Activated B cell treated with CpG ODN at 0.5 μM for 24 hours (primary cell): ENCODE measurements at regions not wholly inside any gene's neighbourhood (a gene's known extent, or its start where the extent isn't known, plus 50 kb on each side); places are given as distances from the start of the nearest gene placed in this dataset.

Experiments used
- ATAC-seq: fragments of 200-7000 bp; cut with Tn5 transposase; one replicate; pipeline ENCODE4 v1.10.0; 2021; ENCODE audit warnings: low read depth, mild to moderate bottlenecking, moderate library complexity
- CTCF ChIA-PET: fragments of 350-600 bp; sonication (Branson Sonifier 250); formaldehyde crosslinking; loops from one replicate; lab custom pipeline; 2021; ENCODE audit warnings: antibody characterized with exemption; lab: Charles Lee
- POLR2A ChIA-PET: fragments of 350-600 bp; sonication (Branson Sonifier 250); formaldehyde crosslinking; loops from one replicate; lab custom pipeline; 2021; ENCODE audit warnings: antibody characterized with exemption; lab: Charles Lee
- DNase-seq: peaks from one replicate; pipeline ENCODE4 v3.0.0; 2022
- H3K27ac Mint-ChIP-seq: one replicate; pipeline ENCODE4 v1.8.0; 2020; ENCODE audit warnings: mixed read lengths
- H3K27me3 Mint-ChIP-seq: one replicate; pipeline ENCODE4 v1.8.0; 2021; ENCODE audit warnings: mixed read lengths
- H3K36me3 Mint-ChIP-seq: one replicate; pipeline ENCODE4 v1.8.0; 2021; ENCODE audit warnings: low read depth, mixed read lengths
- H3K4me1 Mint-ChIP-seq: one replicate; pipeline ENCODE4 v1.8.0; 2021; ENCODE audit warnings: mixed read lengths
- H3K4me3 Mint-ChIP-seq: one replicate; pipeline ENCODE4 v1.8.0; 2020; ENCODE audit warnings: mild to moderate bottlenecking, mixed read lengths
- H3K9me3 Mint-ChIP-seq: one replicate; pipeline ENCODE4 v1.8.0; 2020; ENCODE audit warnings: mixed read lengths
- CTCF ChIP-seq: fragments of 200-600 bp; IDR thresholded peaks from one replicate; pipeline ENCODE4 v1.8.0; 2022; ENCODE audit warnings: antibody characterized with exemption, mild to moderate bottlenecking
- intact Hi-C: fragments of 100-400 bp; cut with micrococcal nuclease; formaldehyde crosslinking; loops from one replicate; pipeline ENCODE4 v1.15.1; 2024

- Mint-ChIP-seq H3K27ac (no peak overlapping the region), H3K27me3 (no peaks in the 10 kb centered on the region), H3K9me3 (no peaks in the 10 kb centered on the region), H3K4me3 (no peak overlapping the region), H3K36me3 (no peaks in the 10 kb centered on the region), H3K4me1 (no peaks in the 10 kb centered on the region)
- ChIA-PET CTCF (no interaction called here), POLR2A (no interaction called here)
- ATAC-seq (no peak), DNase-seq (no peak)
- intact Hi-C loops: no loop called here
- TF ChIP-seq CTCF: no peak
Observed at GRCh38 chr15:98040146-98040545, 79.6 kb downstream of the ARRDC4 start.

DNA sequence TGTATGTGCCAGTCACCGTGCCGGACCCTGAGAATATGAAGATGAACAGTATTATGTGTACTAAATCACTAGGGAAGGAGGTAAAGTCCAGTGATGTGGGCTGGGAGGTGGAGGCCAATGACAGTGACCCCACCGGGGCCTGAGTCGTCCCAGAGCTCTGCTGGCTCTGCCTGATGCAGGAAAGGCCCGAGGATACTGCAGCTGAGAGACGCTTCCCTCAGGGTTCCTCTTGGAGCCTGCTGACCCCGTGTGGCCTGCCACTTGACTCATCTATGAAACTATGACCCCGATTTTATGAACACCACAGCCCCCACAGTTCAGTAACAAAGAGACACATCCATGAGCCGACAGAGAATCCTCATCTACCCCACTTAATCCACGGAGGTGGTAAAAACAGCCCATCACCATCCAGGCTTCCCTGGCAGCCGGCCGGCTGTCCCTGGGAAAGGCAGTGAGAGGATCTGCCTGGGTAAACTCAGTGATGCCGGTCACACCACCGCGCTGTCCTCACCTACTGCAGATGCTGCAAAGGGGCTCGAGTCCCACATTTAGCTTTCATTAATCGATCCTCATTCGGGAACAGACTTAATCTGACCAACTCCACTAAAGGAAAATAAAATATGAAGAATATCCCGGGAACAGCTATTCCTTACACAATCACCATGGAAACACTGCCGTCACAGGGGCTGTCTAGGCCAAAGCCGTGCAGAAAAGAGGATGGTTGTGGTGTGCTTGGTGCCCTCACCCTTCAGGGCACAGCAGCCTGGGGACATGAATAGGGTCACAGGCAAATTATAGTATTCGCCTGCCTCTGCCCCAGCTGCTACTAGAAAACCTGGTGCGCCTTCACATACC is 82.9 kb downstream of the ARRDC4 start:
- ATAC-seq (no peak), DNase-seq (no peak)
- peaks cover 4% of the 10 kb centered on the region for H3K9me3 Mint-ChIP-seq
- ChIA-PET CTCF (no interaction called here), POLR2A (no interaction called here)
- H3K4me1 Mint-ChIP-seq: no peaks in the 10 kb centered on the region
- TF ChIP-seq CTCF: no peak
- H3K4me3 Mint-ChIP-seq: no peak overlapping the region
- no peaks in the 10 kb centered on the region for H3K27me3 Mint-ChIP-seq
- intact Hi-C loops: no loop called here
- no peaks in the 10 kb centered on the region for H3K36me3 Mint-ChIP-seq
- no peak overlapping the region for H3K27ac Mint-ChIP-seq

- ChIA-PET POLR2A (no interaction called here), CTCF (no interaction called here)
- H3K36me3 Mint-ChIP-seq: no peaks in the 10 kb centered on the region
- H3K9me3 Mint-ChIP-seq: peaks cover 13% of the 10 kb centered on the region
- no peak for DNase-seq
- intact Hi-C loops: no loop called here
- no peaks in the 10 kb centered on the region for H3K4me1 Mint-ChIP-seq
- H3K27ac Mint-ChIP-seq: no peak overlapping the region
- H3K4me3 Mint-ChIP-seq: no peak overlapping the region
- TF ChIP-seq CTCF: no peak
- H3K27me3 Mint-ChIP-seq: no peaks in the 10 kb centered on the region
- no peak for ATAC-seq
Observed at GRCh38 chr15:98051734-98052133, 91.2 kb downstream of the ARRDC4 start.

GRCh38 chr15:98057453-98057852 is 97.0 kb downstream of the ARRDC4 start:
- Mint-ChIP-seq H3K4me3 (no peak overlapping the region), H3K4me1 (no peaks in the 10 kb centered on the region), H3K27me3 (no peaks in the 10 kb centered on the region), H3K9me3 (peaks cover 14% of the 10 kb centered on the region), H3K27ac (no peak overlapping the region), H3K36me3 (no peaks in the 10 kb centered on the region)
- CTCF ChIA-PET: no interaction called here
- no peak for ATAC-seq
- no peak for DNase-seq
- TF ChIP-seq CTCF: no peak
- POLR2A ChIA-PET: no interaction called here
- intact Hi-C loops: no loop called here

- no peaks in the 10 kb centered on the region for H3K36me3 Mint-ChIP-seq
- H3K4me3 Mint-ChIP-seq: no peak overlapping the region
- H3K9me3 Mint-ChIP-seq: peaks cover 5% of the 10 kb centered on the region
- H3K4me1 Mint-ChIP-seq: no peaks in the 10 kb centered on the region
- ChIA-PET CTCF (no interaction called here), POLR2A (no interaction called here)
- H3K27ac Mint-ChIP-seq: no peak overlapping the region
- ATAC-seq (no peak), DNase-seq (no peak)
- intact Hi-C loops: no loop called here
- no peak for TF ChIP-seq CTCF
- no peaks in the 10 kb centered on the region for H3K27me3 Mint-ChIP-seq
Observed at GRCh38 chr15:98062869-98063268, 102.4 kb downstream of the ARRDC4 start.
